Ascending aorta (tissue), 2 donors: ENCODE measurements at regions not wholly inside any gene's neighbourhood (a gene's known extent, or its start where the extent isn't known, plus 50 kb on each side); places are given as distances from the start of the nearest gene placed in this dataset.

ENCODE experiments used
- DNase-seq, 2 donors: peaks; one replicate each; pipeline ENCODE4 v3.0.0-alpha.2; 2019; ENCODE audit warnings: low spot score in 2 of 2
- H3K27ac ChIP-seq, 2 donors: fragments of 200-600 bp; sonication (generic); one replicate each; pipeline ENCODE4 v1.5.1; 2016 to 2017; ENCODE audit warnings: mild to moderate bottlenecking in 1 of 2
- H3K27me3 ChIP-seq: fragments of 200-600 bp; sonication (generic); one replicate; pipeline ENCODE4 v1.5.1; 2017
- H3K36me3 ChIP-seq, 2 donors: fragments of 200-600 bp; sonication (generic); one replicate each; pipeline ENCODE4 v1.5.1; 2016
- H3K4me1 ChIP-seq, 2 donors: fragments of 200-600 bp; sonication (generic); one replicate each; pipeline ENCODE4 v1.5.1; 2016 to 2017; ENCODE audit warnings: mild to moderate bottlenecking in 1 of 2
- H3K4me3 ChIP-seq, 2 donors: fragments of 200-600 bp; sonication (generic); one replicate each; pipeline ENCODE4 v1.5.1; 2016 to 2017; ENCODE audit warnings: mild to moderate bottlenecking in 1 of 2
- H3K9me3 ChIP-seq, 2 donors: fragments of 200-600 bp; sonication (generic); one replicate each; pipeline ENCODE4 v1.5.1; 2016
- CTCF ChIP-seq, 3 experiments: fragments of 200-600 bp in 2 of 3; fragments of 450-650 bp in 1 of 3; sonication (generic) in 2 of 3; IDR thresholded peaks; one replicate each; pipeline ENCODE4 v1.5.1; 2016 to 2019; ENCODE audit warnings: antibody characterized with exemption in 3 of 3, mild to moderate bottlenecking in 1 of 3, moderate library complexity in 1 of 3
- intact Hi-C: fragments of 100-400 bp; cut with DNase I; formaldehyde crosslinking; loops from one replicate; pipeline ENCODE4 v1.15.1; 2023

- intact Hi-C loops, result no loop called here
- H3K4me1 ChIP-seq, result no peaks in the 10 kb centered on the region
- TF ChIP-seq CTCF (IDR thresholded peaks at IDR 0.05), result no peak
Measured at GRCh38 chr2:147491506-147491905, 353.3 kb upstream of the ACVR2A start.

GRCh38 chr2:147490401-147491261 is 354.2 kb upstream of the ACVR2A start:
- H3K4me3 ChIP-seq, result no peak overlapping the region
- no peak for TF ChIP-seq CTCF (IDR thresholded peaks at IDR 0.05)
- DNase-seq, result no peak
- no peaks in the 10 kb centered on the region for H3K27me3 ChIP-seq
- H3K4me1 ChIP-seq, result no peaks in the 10 kb centered on the region
- intact Hi-C loops, result no loop called here
- no peaks in the 10 kb centered on the region for H3K36me3 ChIP-seq
- H3K9me3 ChIP-seq, result no peaks in the 10 kb centered on the region
- H3K27ac ChIP-seq, result no peak overlapping the region

More at GRCh38 chr2:147491506-147491905, 353.3 kb upstream of the ACVR2A start:
- DNase-seq, result no peak
- H3K36me3 ChIP-seq, result no peaks in the 10 kb centered on the region
- H3K4me3 ChIP-seq, result no peak overlapping the region
- H3K27ac ChIP-seq, result no peak overlapping the region
- H3K27me3 ChIP-seq, result no peaks in the 10 kb centered on the region
- H3K9me3 ChIP-seq, result no peaks in the 10 kb centered on the region

GRCh38 chr2:147488472-147488871 is 356.4 kb upstream of the ACVR2A start:
- Histone ChIP-seq H3K36me3 (no peaks in the 10 kb centered on the region), H3K4me3 (no peak overlapping the region), H3K4me1 (no peaks in the 10 kb centered on the region), H3K9me3 (no peaks in the 10 kb centered on the region), H3K27ac (no peak overlapping the region), H3K27me3 (no peaks in the 10 kb centered on the region)
- no peak for DNase-seq
- intact Hi-C loops, result no loop called here
- no peak for TF ChIP-seq CTCF (IDR thresholded peaks at IDR 0.05)

GRCh38 chr2:147487978-147488289 is 356.9 kb upstream of the ACVR2A start:
- no peaks in the 10 kb centered on the region for H3K4me1 ChIP-seq
- intact Hi-C loops, result no loop called here
- H3K27me3 ChIP-seq, result no peaks in the 10 kb centered on the region
- H3K27ac ChIP-seq, result no peak overlapping the region
- no peak for TF ChIP-seq CTCF (IDR thresholded peaks at IDR 0.05)
- H3K4me3 ChIP-seq, result no peak overlapping the region
- H3K9me3 ChIP-seq, result no peaks in the 10 kb centered on the region
- H3K36me3 ChIP-seq, result no peaks in the 10 kb centered on the region
- no peak for DNase-seq

DNA sequence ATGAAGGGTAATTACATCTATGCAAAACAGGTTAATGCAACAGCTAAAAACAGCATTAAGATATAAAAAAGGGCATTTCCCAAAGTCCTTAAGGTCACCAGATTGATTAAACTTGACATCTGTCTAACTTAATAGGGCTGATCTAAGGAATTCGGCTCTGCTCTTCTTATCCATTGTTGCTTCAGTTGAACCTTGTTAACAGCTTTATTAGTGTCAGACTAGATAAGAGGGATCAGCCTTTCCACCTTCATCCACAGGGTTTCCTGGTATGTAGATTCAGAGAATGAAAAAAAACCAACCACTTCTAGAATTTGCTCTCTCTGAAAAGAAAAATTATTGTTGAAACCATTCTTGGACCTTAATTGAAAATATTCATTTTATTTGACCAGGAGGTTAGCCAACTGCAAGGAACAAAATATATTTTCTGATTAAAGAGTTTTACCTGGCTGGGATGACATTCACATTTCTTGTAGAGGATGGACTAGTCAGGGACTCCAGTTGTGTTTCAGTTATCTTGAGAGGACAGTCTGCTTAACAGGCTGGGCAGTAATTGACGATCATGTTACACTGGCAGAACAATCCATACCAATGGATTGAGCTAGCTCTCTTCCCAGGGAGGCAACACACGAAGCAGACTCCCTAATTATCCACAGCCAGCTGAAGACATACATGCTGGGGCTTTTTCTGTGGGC is 357.4 kb upstream of the ACVR2A start:
- Histone ChIP-seq H3K4me3 (no peak overlapping the region), H3K36me3 (no peaks in the 10 kb centered on the region), H3K9me3 (no peaks in the 10 kb centered on the region), H3K27ac (no peak overlapping the region), H3K4me1 (no peaks in the 10 kb centered on the region), H3K27me3 (no peaks in the 10 kb centered on the region)
- intact Hi-C loops, result no loop called here
- no peak for DNase-seq
- TF ChIP-seq CTCF (IDR thresholded peaks at IDR 0.05), result no peak
